ENCODE measurements at regions not wholly inside any gene's neighbourhood (a gene's known extent, or its start where the extent isn't known, plus 50 kb on each side); places are given as distances from the start of the nearest gene placed in this dataset.

DNA sequence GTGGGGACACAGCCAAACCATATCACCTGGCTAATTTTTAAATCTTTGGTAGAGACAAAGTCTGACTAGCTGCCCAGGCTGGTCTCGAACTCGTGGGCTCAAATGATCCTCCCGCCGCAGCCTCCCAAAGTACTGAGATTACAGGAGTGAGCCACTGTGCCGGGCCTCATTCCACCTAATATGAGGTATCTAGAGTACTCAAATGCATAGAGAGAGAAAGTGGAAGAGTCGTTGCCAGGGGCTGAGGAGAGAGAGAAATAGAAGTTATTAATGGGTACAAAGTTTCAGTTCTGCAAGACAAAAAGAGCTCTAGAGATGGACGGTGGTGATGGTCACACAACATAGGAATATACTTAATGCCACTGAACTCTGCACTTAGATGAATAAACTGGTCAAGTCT lies 119.6 kb downstream of the TOMM20 start:
- ChIA-PET POLR2A (interaction anchor here (1.0 kb wide), 2 partner anchors 10 to 11 kb away, joined by 3 to 4 read pairs; no protein-coding TSS in a partner anchor), CTCF (interaction anchor here (0.6 kb wide), 1 partner anchor 28 kb away, joined by 5 read pairs; no protein-coding TSS in a partner anchor)
- no TSS peak for BruUV-seq (replicated peaks)

DNA sequence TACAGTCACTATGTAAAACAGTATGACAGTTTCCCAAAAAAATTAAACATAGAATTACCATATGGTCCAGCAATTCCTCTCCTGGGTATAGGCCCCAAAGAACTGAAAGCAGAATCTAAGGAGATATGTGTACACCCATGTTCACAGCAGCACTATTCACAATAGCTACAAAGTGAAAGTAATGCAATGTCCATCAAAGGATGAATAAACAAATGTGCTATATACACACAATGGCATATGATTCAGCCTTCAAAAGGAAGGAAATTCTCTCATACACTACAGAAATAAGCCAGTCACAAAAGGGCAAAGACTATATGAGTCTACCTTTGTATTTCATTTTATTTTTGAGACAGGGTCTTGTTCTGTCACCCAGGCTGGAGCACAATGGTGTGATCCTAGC lies 120.4 kb downstream of the TOMM20 start:
- ChIA-PET POLR2A (interaction anchor here (0.8 to 1.0 kb wide), 2 partner anchors 10 to 40 kb away, joined by 3 read pairs; no protein-coding TSS in a partner anchor), CTCF (interaction anchor here (0.6 to 0.9 kb wide), 2 partner anchors 27 to 75 kb away, joined by 3 to 5 read pairs; no protein-coding TSS in a partner anchor)
- H3K27me3 Mint-ChIP-seq (ENCODE audit: insufficient read depth, unreplicated experiment): no peaks in the 10 kb centered on the region
- H3K4me1 Mint-ChIP-seq (ENCODE audit: insufficient read depth, unreplicated experiment): peaks cover 14% of the 10 kb centered on the region
- no peak for DNase-seq (ENCODE audit: unreplicated experiment)
- no TSS peak for BruUV-seq (replicated peaks)
- H3K27ac Mint-ChIP-seq (ENCODE audit: low read depth, unreplicated experiment): no peak overlapping the region
- H3K4me3 Mint-ChIP-seq (ENCODE audit: unreplicated experiment): no peak overlapping the region
- intact Hi-C loops (cut with micrococcal nuclease): no loop called here
- no peaks in the 10 kb centered on the region for H3K9me3 Mint-ChIP-seq (ENCODE audit: unreplicated experiment)
- TF ChIP-seq, protein P1, sequence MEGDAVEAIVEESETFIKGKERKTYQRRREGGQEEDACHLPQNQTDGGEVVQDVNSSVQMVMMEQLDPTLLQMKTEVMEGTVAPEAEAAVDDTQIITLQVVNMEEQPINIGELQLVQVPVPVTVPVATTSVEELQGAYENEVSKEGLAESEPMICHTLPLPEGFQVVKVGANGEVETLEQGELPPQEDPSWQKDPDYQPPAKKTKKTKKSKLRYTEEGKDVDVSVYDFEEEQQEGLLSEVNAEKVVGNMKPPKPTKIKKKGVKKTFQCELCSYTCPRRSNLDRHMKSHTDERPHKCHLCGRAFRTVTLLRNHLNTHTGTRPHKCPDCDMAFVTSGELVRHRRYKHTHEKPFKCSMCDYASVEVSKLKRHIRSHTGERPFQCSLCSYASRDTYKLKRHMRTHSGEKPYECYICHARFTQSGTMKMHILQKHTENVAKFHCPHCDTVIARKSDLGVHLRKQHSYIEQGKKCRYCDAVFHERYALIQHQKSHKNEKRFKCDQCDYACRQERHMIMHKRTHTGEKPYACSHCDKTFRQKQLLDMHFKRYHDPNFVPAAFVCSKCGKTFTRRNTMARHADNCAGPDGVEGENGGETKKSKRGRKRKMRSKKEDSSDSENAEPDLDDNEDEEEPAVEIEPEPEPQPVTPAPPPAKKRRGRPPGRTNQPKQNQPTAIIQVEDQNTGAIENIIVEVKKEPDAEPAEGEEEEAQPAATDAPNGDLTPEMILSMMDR (IDR thresholded peaks at IDR 0.05; ENCODE audit: unreplicated experiment): no peak
- H3K36me3 Mint-ChIP-seq (ENCODE audit: insufficient read depth, unreplicated experiment): peaks cover 1% of the 10 kb centered on the region

More for the DNA sequence above, 119.6 kb downstream of the TOMM20 start:
- Mint-ChIP-seq H3K9me3 (ENCODE audit: unreplicated experiment) (no peaks in the 10 kb centered on the region), H3K27ac (ENCODE audit: low read depth, unreplicated experiment) (no peak overlapping the region), H3K36me3 (ENCODE audit: insufficient read depth, unreplicated experiment) (peaks cover 4% of the 10 kb centered on the region), H3K27me3 (ENCODE audit: insufficient read depth, unreplicated experiment) (no peaks in the 10 kb centered on the region), H3K4me1 (ENCODE audit: insufficient read depth, unreplicated experiment) (peaks cover 14% of the 10 kb centered on the region), H3K4me3 (ENCODE audit: unreplicated experiment) (no peak overlapping the region)
- intact Hi-C loops (cut with micrococcal nuclease): no loop called here
- no peak for DNase-seq (ENCODE audit: unreplicated experiment)
- TF ChIP-seq, protein P1 (IDR thresholded peaks at IDR 0.05; ENCODE audit: unreplicated experiment): no peak

DNA sequence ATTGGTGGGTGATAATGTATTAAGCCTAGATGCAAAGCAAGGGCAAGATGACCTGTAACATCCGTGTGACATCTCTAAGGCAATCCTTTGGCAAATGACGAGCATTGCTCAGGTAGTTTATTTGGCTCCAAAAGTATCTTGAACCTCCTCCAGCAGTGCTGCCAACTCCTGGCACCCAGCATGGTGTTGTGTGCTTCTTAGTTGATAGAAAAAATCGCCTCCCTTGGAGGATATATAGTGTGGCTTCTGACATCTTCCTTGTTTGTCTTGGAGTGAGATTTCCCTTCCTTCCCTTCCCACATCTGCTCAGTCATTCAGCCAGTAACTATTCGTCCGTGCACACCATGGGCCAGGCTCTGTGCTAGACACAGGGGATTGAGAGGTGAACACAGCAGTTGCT lies 121.8 kb downstream of the TOMM20 start:
- Mint-ChIP-seq H3K27ac (ENCODE audit: low read depth, unreplicated experiment) (no peak overlapping the region), H3K9me3 (ENCODE audit: unreplicated experiment) (no peaks in the 10 kb centered on the region), H3K4me3 (ENCODE audit: unreplicated experiment) (no peak overlapping the region), H3K4me1 (ENCODE audit: insufficient read depth, unreplicated experiment) (peaks cover 7% of the 10 kb centered on the region), H3K36me3 (ENCODE audit: insufficient read depth, unreplicated experiment) (no peaks in the 10 kb centered on the region), H3K27me3 (ENCODE audit: insufficient read depth, unreplicated experiment) (no peaks in the 10 kb centered on the region)
- ChIA-PET CTCF (no interaction called here), POLR2A (interaction anchor here (0.6 to 0.9 kb wide), 3 partner anchors 8 to 395 kb away, joined by 3 to 5 read pairs (median 3); no protein-coding TSS in a partner anchor)
- intact Hi-C loops (cut with micrococcal nuclease): no loop called here
- peak; percentile 65 for DNase-seq (ENCODE audit: unreplicated experiment)
- TF ChIP-seq, protein P1 (IDR thresholded peaks at IDR 0.05; ENCODE audit: unreplicated experiment): no peak
- BruUV-seq (replicated peaks): no TSS peak

DNA sequence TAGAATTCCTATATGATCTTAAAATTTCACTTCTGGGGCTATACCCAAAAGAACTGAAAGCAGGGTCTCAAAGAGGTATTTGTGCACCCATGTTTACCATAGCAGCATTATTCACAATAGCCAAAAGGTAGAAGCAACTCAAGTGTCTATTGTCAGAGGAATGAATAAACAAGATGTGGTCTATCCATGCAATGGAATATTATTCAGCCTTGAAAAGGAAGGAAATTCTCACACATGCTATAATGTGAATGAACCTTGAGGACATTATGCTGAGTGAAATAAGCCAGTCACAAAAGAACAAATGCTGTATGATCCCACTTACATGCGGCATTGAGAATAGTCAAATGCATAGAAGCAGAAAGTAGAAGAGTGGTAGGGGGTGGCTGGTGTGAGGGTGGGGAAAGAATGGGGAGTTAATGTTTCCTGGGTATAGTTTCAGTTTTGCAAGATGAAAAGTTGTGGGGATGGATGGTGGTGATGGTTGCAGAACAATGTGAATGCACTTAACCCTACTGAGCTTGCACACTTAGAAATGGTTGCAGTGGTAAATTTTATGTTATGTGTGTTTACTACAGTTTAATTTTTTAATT lies 122.4 kb downstream of the TOMM20 start:
- CTCF ChIA-PET: interaction anchor here (0.6 to 0.7 kb wide), 2 partner anchors 388 to 971 kb away, joined by 3 read pairs; no protein-coding TSS in a partner anchor
- Mint-ChIP-seq H3K27ac (ENCODE audit: low read depth, unreplicated experiment) (no peak overlapping the region), H3K36me3 (ENCODE audit: insufficient read depth, unreplicated experiment) (no peaks in the 10 kb centered on the region), H3K27me3 (ENCODE audit: insufficient read depth, unreplicated experiment) (no peaks in the 10 kb centered on the region), H3K4me1 (ENCODE audit: insufficient read depth, unreplicated experiment) (peaks cover under 1% of the 10 kb centered on the region), H3K4me3 (ENCODE audit: unreplicated experiment) (no peak overlapping the region), H3K9me3 (ENCODE audit: unreplicated experiment) (no peaks in the 10 kb centered on the region)
- DNase-seq (ENCODE audit: unreplicated experiment): no peak
- BruUV-seq (replicated peaks): no TSS peak
- intact Hi-C loops (cut with micrococcal nuclease): no loop called here
- TF ChIP-seq, protein P1 (IDR thresholded peaks at IDR 0.05; ENCODE audit: unreplicated experiment): no peak
- POLR2A ChIA-PET: interaction anchor here (0.7 to 2.2 kb wide), 2 partner anchors 8 to 12 kb away, joined by 3 to 8 read pairs; no protein-coding TSS in a partner anchor
